ENCODE measurements at regions not wholly inside any gene's neighbourhood (a gene's known extent, or its start where the extent isn't known, plus 50 kb on each side); places are given as distances from the start of the nearest gene placed in this dataset.

GRCh38 chr14:80428671-80429070 lies 217.4 kb upstream of the DIO2 start:
- no peaks in the 10 kb centered on the region for H3K27me3 ChIP-seq
- ATAC-seq (no peak), DNase-seq (no peak)
- no peaks in the 10 kb centered on the region for H3K36me3 ChIP-seq
- intact Hi-C loops (cut with DNase I) = no loop called here
- TF ChIP-seq CTCF (IDR thresholded peaks at IDR 0.05) = no peak
- TF ChIP-seq POLR2A (IDR thresholded peaks at IDR 0.05) = no peak
- no peak overlapping the region for H3K4me3 ChIP-seq
- H3K27ac ChIP-seq = peak overlapping the region in 3 of 12 donors; percentile 4 to 31 (median 31)
- no peaks in the 10 kb centered on the region for H3K9me3 ChIP-seq
- H3K4me1 ChIP-seq = peaks cover 0 to 5% (median 0%) of the 10 kb centered on the region in 12 donors
- WGBS, 4 donors = 47 to 51% (median 50%) methylated on average over 2 of the region's 2 CpGs

DNA sequence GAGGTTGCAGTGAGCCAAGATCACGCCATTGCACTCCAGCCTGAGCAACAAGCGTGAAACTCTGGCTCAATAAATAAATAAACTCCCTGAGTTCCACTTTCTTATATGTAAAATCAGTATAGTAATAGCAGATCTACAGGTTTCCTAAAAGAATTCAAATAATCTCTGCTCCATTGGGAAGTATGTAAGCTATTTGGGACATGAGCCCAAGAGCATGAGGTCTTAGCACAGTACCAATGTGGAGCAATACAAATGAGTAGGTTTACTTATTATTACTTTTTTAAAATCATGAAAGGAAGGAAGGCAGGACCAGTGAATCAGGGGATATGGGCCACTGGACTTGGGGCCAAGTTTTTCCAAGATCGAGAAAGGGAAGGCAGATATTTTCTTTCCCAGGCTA lies 216.9 kb upstream of the DIO2 start:
- intact Hi-C loops (cut with DNase I) = no loop called here
- ATAC-seq = no peak
- 83 to 88% (median 85%) methylated on average over 3 of the region's 3 CpGs for WGBS, 4 donors
- Histone ChIP-seq H3K27me3 (no peaks in the 10 kb centered on the region), H3K36me3 (no peaks in the 10 kb centered on the region), H3K4me1 (peaks cover 0 to 5% (median 0%) of the 10 kb centered on the region in 12 donors), H3K9me3 (no peaks in the 10 kb centered on the region), H3K27ac (peak overlapping the region in 3 of 12 donors; percentile 4 to 31 (median 31)), H3K4me3 (no peak overlapping the region)
- TF ChIP-seq POLR2A (IDR thresholded peaks at IDR 0.05) (no peak), CTCF (IDR thresholded peaks at IDR 0.05) (no peak)
- DNase-seq = no peak

DNA sequence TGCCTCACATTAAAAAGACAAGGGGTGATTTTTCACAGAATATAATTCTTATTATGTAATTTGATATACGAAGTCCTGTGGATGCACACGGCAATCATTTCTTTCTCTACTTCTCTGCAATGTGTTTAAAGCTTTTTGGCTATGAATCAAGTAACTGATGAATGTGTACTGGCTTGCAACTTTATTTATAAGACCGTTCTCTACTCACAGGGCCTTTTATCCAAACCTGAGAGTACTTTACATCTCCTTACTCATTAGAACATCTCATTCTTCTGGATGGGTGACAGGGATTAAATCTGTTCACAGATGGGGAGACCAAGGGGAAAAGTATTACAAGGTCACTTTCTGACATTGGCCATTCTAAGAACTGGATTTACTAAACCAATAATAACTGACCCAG lies 215.8 kb upstream of the DIO2 start:
- Histone ChIP-seq H3K4me1 (peaks cover 0 to 5% (median 0%) of the 10 kb centered on the region in 12 donors), H3K9me3 (no peaks in the 10 kb centered on the region), H3K36me3 (no peaks in the 10 kb centered on the region), H3K4me3 (no peak overlapping the region), H3K27me3 (no peaks in the 10 kb centered on the region), H3K27ac (no peak overlapping the region)
- 64 to 75% (median 71%) methylated on average over 3 of the region's 3 CpGs for WGBS, 4 donors
- ATAC-seq (no peak), DNase-seq (no peak)
- intact Hi-C loops (cut with DNase I) = no loop called here
- TF ChIP-seq CTCF (IDR thresholded peaks at IDR 0.05) (no peak), POLR2A (IDR thresholded peaks at IDR 0.05) (no peak)

DNA sequence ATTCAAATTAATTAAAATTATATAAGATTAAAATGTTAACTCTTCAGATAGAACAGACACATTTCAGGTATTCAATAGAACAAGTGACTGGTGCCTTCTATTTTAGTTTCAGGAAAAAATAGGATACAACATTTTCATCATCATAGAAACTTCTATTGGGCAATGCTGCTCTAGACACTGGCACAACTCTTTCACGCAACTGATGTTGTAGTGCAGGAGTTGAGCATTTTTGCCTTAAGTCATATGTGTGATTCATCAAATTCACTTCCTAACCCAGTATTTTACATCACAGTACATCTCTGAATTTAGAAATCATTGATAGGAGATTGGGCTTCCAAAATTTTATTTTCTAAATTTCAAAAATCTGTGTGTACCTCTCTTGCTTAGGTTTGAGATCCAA lies 215.4 kb upstream of the DIO2 start:
- peak overlapping the region in 2 of 12 donors; percentile 8 to 33 for H3K27ac ChIP-seq
- ATAC-seq = peak in 1 of 4 donors; percentile 15

More for the DNA sequence above, 215.4 kb upstream of the DIO2 start:
- no peak for DNase-seq
- Histone ChIP-seq H3K27me3 (no peaks in the 10 kb centered on the region), H3K9me3 (no peaks in the 10 kb centered on the region), H3K4me3 (no peak overlapping the region), H3K36me3 (no peaks in the 10 kb centered on the region), H3K4me1 (peaks cover 0 to 5% (median 0%) of the 10 kb centered on the region in 12 donors)
- 90 to 97% (median 96%) methylated on average over 1 of the region's 1 CpG for WGBS, 4 donors
- intact Hi-C loops (cut with DNase I) = no loop called here
- TF ChIP-seq POLR2A (IDR thresholded peaks at IDR 0.05) (no peak), CTCF (IDR thresholded peaks at IDR 0.05) (no peak)
